ENCODE measurements at regions not wholly inside any gene's neighbourhood (a gene's known extent, or its start where the extent isn't known, plus 50 kb on each side); places are given as distances from the start of the nearest gene placed in this dataset.

DNA sequence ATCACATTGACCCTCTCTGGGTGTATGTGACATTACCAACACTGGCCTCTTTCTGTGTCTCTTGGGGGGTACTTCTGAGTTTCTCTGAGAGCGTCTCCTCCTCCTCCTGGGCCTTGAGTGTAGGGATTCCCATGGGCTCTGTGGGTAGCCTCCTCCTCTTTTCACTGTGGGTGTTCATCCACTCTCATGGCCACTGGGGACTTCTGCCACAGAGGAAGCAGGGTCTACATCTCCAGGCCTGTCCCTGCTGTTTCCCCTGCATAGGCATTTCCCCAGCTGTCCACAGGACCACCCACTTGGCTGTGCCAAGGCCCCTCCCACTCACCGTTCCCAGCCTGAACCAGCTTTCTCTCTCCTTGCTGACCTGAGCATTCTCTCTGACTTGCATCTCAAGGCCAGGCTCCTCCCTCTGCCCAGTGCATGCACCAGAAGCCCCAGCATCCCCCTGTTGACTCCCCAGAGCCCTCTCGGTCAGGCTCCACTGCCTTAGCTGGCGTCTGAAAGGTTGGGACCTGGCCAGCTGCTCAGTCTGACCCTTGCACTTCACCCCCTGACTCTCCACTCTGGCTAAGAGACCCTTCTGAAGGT, 487.6 kb downstream of the GLRX3 start:
- no peak for DNase-seq (ENCODE audit: low read depth in 2 of 2)

DNA sequence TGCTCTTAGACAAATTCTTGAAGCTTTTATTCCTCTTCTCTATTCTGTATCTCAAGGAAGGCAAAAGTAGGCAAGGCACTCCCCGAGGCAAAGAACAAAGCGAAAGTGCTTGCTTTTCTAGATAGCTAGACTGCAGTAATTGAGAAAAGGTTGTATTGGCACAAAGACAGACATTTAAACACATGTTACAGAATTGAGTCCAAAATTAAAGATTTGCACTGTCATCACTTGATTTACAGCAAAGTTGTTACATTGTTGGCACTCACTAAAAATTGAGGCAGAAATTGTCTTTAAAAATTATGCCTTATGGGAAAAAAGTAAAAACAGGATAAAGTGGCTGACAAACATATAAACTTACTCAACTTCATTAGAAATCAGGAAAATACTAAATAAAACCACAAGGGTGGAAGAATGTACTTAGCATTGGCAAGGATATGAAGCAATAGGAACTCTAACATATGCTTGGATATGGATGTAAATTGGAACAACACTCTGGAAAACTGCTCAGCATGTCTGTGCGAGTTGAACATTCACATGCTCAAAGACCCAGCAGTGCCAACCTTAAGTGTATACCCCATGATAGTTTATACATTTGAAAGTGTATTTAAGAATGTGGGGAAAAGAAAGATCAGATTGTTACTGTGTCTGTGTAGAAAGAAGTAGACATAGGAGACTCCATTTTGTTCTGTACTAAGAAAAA, 491.3 kb downstream of the GLRX3 start:
- DNase-seq (ENCODE audit: low read depth in 2 of 2), result no peak

DNA sequence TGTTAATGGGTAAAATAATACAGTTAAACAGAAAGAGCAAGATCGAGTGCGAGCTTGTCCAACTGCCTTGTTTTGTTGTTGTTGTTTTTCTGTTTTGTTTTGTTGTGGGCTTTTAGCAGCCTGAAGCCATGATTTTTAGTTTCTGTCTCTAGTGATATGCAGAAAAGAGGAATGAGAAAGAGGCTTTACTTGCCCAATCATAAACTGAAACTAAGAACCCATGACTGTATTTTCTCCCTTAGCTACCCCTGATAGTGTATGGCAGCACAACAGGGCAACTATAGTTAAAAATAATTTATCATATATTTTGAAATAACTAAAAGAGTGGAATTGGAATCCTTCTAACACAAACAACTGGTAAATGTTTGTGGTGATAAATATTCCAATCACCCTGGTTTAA, 493.9 kb downstream of the GLRX3 start:
- no peak for DNase-seq (ENCODE audit: low read depth in 2 of 2)

DNA sequence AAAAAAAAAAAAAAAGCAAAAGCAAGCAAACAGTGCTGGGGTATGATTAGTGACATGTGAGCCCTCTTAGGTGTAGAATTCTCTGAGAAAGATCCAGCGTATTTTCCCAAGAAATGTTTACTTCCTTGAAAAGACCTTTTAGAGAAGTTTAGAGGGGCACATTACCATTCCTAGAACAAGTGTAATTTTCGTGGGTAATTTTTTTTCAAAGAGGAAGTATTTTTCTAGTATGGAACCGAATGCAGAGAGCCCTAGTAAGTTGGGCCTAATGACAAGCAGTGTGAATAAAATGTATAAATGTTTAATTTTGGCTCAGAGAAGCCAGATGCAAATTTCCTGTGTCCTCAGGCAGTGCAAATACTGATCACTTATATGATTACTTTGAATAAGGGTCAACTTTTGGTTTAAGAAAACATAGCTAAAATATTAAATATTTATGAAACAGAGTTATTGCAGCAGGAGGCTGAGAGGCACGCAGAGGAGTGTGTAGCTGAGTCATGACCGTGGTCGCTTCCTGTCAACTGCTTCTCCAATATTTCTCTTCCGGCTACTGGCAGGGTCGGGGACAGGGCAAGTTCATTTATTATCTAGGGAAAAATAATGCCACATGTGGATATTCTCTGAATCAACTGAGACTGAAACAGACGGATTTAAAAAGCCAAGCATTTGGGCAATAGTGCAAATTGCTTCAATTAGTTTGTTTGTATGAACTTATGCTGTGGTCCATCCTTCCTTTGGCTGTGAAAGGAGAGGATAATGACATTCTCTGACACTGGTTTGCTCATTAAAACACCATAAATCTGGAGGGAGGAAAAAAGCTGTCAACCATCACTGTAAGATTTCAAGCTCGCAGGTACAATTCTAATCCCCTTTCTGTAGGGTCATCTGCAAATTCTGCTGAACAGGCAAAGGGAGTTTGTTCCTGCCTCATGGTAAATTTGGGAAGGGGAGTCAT, 495.2 kb downstream of the GLRX3 start:
- no peak for DNase-seq (ENCODE audit: low read depth in 2 of 2)

DNA sequence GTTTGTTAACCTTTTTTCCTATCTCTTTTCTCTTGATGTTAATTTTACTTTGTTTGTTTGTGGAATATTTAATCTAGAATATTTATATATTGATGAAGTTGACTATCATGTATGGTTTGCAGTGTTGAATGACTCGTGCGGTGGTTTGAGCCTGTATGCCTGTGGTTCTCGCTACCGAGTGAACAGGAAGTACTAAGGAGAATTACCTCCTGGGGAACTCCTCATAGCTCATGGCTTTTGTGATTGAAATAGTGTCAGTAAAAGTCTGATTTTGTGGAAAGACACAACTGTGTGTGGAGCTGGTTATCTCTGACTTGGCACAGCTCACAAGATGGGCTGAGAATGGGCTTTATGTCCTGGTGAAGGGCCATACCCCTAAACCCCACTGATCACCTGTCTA, 498.6 kb downstream of the GLRX3 start:
- DNase-seq (ENCODE audit: low read depth in 2 of 2), result no peak

DNA sequence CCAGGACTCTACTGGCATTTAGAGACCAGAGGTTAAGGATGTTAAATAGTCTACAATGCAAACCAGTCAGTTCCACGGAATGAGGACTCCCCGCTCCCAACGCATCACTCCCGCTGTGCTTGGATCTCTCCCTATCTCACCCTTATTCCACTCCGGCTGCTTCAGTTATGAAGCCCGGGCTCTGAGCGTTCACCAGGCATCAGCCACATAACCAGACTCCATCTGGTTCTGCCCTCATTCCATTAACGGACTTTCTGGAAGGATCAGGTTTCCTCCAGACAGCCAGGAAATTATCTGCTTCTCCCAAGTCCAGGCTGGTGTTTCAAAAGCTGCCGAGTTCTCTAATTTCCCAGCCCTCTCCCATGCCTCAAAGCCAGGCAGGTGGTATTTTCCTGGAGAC, 499.3 kb downstream of the GLRX3 start:
- no peak for DNase-seq (ENCODE audit: low read depth in 2 of 2)

DNA sequence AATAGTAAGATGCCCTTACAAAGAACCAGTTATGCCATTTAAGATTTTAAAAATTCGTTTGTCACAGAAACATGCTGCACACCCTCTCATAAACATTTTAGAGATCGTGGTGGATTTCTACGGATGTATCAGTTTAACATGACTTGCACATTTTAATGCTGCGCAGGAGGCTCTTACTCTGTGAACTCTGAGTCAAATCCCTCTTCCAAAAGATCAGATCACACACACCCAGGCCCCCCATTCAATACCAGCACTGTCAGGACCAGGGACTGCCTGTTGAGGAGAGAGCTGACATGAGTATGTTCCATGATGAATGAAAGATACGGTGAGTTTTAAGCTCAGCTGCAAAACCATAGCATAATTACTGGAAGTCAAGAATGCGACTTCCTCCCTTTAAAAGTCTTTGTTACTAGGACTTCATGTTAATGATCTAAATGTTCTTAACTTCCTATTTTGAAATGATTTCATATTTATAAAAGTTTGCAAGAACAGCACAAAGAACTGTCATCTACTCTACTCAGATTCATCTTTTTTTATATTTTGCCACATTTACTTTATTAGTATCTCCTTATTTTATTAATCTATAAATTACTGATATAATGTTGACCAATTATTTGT, 500.2 kb downstream of the GLRX3 start:
- no peak for DNase-seq (ENCODE audit: low read depth in 2 of 2)

DNA sequence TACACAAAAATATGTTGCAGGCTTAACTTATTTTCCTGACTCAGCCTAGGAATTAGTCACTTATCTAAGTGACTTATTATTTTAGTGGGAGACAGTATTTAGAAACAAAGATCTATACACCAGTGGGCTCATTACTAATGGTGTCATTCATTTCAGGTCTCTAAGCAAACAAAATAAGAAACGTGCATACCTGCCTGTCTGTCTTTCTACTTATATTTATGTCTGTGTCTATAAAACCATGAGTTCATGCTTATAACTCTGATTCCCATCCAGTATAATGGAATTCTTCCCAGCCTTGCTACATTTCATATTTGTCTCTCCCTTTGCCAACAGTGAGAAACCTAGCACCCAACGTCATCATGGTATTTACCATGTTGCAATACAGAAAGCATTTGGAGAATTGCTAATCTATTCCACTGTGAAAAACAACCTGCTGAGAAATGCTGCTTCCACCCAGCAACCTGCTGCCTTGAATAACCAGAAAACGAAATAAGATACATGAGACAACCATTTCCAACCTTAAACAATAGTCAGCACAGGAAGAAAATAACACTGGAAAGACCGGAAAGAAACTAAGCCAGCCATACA, 501.0 kb downstream of the GLRX3 start:
- no peak for DNase-seq (ENCODE audit: low read depth in 2 of 2)

DNA sequence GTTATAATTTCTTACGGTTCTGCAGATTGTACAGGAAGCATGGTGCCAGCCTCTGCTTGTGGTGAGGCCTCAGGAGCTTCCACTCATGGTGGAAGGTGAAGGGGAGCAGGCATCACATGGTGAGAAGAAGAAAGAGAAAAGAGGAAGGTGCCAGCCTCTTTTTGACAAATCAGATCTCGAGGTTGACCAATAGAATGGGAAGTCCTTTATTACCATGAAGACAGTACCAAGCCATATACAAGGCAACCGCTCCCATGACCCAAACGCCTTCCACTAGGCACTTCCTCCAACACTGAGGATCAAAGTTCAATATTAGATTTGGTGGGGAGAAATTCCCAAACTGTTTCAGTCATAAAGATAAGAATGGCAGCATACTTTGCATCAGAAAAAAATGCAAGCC, 502.8 kb downstream of the GLRX3 start:
- no peak for DNase-seq (ENCODE audit: low read depth in 2 of 2)

DNA sequence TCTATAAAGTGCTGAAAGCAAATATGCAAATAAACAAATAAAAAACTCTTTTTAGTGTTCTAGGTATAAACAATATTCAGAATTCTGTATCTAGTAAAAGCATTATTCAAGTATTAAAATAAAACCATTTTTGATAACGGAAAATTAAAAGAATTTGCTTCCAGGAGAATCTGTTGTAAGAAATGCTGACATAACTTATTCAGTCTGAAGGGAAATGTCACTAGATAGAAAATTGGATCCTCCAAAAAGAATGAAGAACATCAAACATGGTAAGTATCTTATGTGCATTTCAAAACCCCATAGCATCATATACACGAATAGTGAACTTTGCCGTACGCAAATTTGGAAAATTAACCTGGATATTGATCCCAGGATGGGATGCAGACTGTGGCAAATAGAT, 506.7 kb downstream of the GLRX3 start:
- no peak for DNase-seq (ENCODE audit: low read depth in 2 of 2)

DNA sequence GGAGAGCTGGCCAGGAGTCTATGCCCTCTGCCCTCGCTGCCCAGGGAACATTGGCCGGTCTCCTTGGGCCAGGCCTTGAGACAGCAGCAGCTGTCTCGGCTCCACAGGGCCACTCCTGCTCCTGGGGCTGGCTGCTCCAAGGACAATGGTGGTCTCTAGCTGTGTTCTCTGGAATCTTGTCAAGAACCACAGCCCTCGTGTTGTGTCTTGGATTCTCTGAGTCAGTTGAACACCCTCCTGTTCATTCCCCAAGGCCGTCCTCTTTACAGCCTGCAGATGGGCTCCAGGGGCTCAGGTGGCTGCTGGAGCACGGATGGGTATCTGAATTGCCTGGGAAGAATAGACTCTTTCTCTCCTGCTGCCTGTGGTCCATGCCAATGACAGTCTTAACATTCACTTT, 511.1 kb downstream of the GLRX3 start:
- DNase-seq (ENCODE audit: low read depth in 2 of 2), result no peak

DNA sequence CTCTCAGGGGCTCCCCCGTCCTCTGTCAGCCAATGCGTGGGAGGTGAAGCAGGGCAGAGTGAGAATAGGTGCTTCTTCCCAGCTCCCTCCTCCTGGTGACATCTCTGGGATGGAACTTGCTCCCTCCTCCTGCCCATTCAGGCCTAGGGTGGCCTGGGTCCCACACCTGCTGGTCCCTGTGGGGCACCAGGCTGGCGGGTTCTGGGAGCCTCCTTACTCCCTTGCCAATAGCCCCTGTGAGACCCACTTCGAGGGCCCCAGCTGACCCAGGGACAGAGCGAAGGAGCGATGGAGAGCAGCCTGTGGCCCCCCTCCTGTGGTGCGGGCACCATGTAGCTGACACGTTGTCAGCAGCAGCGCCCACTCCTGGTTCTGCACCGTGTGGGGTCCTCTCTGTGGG, 512.6 kb downstream of the GLRX3 start:
- no peak for DNase-seq (ENCODE audit: low read depth in 2 of 2)

DNA sequence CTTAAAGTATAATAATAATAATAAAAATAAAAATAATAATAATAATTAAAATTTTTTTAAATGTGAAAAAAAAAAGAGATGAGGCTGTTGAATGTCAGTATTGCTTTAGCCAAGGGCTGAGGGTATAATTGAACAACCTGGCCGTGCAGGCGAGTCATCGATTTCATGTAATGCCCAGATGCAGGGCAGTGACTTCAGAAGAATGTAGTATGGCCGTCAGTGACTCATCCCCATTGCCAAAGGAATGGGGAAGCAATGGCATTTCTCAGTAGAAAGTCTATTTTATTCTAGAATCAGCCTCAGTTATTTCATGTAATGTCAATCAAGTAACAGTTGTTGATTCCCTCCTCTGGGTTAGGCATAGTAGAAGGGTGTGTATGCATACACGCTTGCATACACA, 516.4 kb downstream of the GLRX3 start:
- DNase-seq (ENCODE audit: low read depth in 2 of 2), result no peak

DNA sequence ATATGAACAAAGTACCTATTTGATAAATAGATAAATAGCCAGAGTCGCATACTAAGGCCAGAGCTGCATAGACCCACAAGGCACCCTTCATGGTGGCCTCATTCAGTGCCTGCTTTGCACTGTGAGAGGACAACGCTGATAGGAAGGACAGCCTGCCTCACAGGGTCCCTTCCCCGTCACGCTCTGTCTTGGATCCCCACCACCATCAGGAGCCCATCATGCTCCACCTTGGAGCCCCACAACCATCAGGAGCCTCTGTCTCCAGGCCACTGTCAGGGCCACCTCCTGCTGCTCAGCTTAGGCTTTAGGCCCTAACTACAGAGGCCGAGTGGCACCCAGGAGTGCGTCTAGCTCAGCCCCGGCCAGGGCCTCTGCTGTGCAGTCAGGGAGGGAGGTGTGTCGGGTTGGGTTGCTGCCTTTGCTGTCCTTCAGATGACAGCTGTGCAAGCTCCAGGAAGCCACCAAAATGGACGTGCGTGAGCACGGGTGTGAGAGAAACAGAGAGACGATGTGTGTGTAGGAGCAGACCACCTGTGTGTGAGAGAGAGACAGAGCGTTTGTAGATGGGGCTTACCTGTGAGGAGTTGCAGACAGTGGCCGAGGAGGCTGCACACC, 516.9 kb downstream of the GLRX3 start:
- no peak for DNase-seq (ENCODE audit: low read depth in 2 of 2)

DNA sequence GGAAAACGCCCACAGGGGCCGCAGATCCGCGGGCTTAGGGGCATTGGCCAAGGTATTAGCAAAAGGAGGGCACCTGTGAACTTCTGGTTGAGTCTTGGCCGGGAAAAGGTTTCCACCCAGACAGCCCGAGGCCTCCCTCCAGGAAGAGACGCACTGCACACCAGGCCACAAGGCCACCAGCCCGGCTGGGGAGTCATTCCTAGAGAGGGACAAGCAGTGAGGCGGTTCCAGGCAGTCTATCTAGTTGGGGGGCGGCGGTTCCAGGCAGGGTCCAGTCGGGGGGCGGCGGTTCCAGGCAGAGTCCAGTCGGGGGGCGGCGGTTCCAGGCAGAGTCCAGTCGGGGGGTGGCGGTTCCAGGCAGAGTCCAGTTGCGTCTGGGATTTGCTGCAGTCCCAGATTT, 518.5 kb downstream of the GLRX3 start:
- DNase-seq (ENCODE audit: low read depth in 2 of 2), result no peak

DNA sequence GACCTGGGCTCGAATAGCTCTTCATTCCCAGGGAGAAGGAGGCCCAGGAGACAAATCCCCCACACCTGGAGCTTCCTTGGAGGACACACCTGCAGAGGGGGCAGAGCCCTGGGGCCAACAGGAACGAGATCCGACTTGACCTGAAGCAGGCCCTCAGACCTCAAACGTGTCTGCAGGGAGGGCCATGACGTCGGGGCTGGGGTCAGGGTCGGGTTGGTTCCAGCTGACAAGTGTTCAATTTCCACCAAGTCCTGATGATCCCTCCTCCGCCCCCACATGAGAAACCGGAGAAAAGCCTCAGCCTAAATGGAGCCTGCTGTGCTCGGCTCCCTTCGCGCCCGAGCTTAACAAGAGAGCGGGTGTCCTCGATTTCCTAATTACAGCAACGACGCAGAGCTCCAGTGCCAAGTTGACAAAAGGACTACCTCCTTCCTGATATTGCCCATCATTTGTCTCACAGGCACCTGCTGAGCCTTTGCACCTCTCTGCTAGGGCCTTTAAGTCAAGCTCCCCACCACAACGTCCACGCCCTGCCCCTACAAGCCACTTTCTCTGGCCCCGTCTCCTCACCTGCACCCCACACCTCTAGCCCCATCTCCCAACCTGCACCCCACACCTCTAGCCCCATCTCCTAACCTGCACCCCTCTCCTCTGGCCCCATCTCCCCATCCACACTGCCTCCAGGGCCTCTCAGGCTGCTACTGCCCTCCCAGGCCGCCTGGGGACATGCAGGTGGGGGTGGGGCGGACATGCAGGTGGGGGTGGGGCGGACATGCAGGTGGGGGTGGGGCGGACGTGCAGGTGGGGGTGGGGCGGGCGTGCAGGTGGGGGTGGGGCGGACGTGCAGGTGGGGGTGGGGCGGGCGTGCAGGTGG, 519.4 kb downstream of the GLRX3 start:
- no peak for DNase-seq (ENCODE audit: low read depth in 2 of 2)

DNA sequence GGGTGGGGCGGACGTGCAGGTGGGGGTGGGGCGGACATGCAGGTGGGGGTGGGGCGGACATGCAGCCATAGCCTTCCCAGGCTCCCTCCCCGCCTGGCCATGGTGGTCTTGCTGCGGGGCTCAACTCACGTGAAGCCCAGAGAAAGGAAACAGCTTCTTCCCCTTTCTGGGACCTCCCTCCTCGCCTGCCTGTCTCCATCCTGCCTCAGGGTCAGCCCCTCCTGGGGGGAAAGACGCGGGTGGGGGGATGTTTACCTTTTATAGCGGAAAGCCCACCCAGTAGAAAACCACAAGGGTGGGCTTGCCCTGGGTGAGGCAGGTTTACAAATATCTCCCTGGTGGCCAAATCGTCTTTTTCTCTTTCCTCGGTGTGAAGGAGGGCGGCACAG, 520.0 kb downstream of the GLRX3 start:
- DNase-seq (ENCODE audit: low read depth in 2 of 2), result no peak

DNA sequence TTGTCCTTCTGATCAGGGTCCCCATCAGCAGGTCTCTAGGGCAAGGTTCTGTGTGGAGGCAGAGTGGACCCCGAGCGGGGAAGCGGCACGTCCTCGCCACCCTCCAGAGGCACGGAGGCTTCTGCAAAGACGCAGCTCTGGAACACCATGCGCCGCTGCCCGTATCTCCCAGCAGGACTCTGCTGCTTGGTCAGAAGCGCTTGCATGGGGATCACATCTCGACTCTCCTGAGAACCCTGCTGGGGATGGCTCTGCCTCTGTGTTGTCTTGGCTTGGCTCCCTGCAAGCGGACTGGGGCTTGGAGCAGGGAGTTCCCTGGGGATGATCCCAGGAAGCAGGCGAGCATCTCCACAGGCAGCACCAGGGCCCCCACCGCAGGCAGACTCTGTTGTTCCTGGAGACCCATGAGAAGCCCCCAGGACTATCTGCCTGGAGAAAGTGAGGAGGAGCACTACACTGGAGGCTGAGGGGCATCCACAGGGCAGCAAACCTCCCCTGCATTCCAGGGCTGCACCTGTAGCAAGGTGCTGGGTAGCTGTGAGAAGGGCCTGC, 520.5 kb downstream of the GLRX3 start:
- DNase-seq (ENCODE audit: low read depth in 2 of 2), result no peak

DNA sequence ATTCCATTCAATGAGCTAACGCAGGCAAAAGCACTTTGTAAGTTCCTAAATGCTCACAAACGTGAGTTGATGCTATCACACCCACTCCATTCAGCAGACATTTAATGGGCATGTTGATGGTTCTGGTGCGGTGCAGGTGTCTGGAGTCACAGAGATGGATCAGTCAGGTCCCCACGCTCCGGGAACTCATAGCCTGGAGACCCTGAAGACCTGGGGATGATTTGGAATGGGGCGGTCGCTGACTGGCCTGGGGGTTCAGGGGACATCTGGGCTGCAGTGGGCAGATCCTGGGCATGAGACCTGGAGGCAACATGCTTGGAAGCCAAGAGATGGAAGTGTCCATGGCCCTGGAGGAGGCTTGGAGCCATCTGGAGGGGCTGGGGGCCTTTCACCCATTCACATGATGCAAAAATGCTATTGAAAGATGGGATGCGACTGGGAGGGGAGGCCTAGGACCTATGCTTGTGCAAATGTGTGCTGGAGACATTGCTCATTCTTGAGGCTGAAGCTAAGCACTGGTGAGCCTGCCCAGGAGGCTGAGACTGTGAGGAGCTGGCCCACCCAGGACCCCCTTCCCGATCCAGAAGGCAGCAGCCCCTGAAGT, 522.6 kb downstream of the GLRX3 start:
- DNase-seq (ENCODE audit: low read depth in 2 of 2), result no peak

DNA sequence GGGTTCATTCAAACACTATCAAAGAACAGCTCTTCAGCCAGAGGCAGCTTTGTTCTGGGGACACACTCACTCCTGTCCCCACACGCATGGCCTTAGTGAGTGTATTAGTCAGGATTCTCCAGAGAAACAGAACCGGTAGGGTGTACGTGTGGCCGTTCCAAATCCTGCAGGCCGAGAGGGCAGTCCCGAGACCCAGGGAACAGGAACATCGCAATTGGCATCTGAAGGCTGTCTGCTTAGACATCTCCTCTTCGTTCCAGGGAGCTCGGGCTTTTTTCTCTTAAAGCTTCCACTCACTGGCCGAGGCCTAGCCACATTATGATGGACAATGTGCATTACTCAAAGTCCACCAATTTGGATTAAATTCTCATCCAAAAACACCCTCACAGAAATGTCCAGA, 523.3 kb downstream of the GLRX3 start:
- no peak for DNase-seq (ENCODE audit: low read depth in 2 of 2)

Measured in activated CD8-positive, alpha-beta memory T cell treated with anti-CD3 and anti-CD28 coated beads for 4 hours (primary cell).